Kidney glomerular epithelial cell (primary cell): ENCODE measurements at regions not wholly inside any gene's neighbourhood (a gene's known extent, or its start where the extent isn't known, plus 50 kb on each side); places are given as distances from the start of the nearest gene placed in this dataset.

Experiments used
- DNase-seq: peaks from one replicate; lab custom pipeline; 2025; lab: John Stamatoyannopoulos, UW

DNA sequence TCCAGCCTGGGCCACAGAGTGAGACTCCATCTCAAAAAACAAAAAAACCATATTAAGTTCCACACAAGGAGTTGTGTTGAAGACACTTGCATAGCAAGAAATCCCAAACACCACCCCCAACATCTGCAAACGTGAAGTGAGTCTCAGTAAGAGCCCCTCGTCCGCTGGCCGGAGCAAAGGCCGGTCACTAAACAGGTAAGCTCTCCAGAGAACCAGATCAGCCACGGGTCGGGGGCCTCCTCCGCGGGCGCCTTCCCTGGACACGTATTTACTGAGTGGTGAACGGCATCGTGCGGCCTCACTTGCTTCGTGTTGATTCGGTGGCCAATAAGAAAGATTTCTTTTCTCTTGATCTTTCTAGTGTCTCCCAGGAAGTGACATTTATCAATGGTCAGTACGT is 93.6 kb downstream of the MRPL36 start:
- DNase-seq, result no peak

DNA sequence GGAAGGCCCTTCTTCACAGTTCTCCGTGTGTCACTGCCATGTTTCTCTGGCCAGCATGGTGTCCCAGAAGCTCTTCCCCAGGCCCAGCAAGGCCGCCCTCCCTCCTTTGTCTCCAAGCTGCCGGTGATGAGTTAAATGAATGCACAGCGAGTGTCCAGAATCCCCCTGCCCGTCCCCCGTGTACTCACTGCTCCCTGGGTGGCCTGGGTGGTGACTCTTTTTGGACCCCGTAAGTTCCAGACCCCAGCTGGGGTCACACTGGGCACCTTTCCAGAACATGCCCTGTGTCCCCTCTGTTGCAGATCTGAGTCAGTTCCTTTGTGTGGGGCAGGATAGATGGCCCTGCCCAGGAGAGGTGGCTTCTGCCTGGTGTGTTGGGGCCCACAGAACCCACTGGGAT is 95.0 kb downstream of the MRPL36 start:
- DNase-seq, result no peak

DNA sequence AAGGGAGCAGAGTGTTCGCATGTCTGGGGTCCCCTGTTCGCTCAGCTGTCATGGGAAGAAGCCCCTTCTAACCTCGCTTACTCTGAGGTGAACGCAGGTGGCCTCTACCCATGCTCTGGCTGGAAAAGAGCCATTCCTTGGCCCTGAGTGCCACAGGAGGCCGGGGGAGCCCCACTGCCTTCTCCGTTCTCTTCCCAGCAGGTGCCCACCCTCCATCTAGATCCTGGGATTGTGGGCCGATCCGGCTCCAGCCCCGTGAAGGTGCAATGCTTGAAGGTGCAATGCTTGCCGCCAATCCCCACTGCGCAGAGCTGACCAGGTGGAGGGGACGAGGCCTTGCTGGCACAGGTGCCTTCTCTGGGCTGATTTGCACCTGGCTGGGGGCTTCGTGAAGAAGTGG is 95.4 kb downstream of the MRPL36 start:
- DNase-seq, result no peak

GRCh38 chr5:1703352-1704050 is 96.1 kb downstream of the MRPL36 start:
- no peak for DNase-seq

DNA sequence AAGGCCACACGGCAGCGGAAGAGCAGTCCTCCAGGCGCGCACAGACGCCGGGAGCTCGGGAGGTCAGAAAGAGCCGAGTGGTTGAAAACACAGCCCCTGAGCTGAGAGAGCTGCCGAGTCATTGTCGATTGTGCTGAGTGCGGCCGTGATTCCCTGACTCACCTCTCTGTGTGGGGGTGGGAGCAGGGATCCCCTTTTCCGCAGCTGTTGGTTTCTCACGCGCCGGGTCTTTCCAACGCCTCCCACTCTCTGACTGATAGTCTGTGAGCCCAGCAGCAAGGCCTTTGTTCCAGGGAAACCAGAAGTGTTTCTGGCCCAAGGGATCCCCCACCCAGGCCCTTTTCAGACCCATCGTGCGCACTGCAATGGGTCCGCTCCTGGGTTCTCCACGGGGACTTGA is 97.3 kb downstream of the MRPL36 start:
- DNase-seq, result no peak

DNA sequence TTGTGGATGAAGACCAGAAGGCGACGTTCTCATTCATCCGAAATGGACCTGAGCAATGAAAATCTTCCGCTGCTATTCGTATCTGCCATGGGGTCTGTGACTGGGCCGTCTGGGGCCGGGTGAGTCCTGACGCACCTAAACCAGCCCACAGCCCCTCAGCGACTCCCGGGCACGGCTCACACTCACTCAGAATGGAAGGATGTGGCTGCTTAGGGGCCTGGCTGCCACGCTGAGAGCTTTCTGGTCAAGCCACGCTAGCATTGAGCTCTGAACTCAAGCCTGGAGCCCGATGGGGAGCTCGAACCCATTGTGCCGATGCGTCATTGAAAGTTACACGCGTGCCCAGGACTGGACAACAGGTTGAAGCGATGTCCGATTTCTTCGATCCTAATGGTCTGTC is 97.8 kb downstream of the MRPL36 start:
- DNase-seq, result no peak

DNA sequence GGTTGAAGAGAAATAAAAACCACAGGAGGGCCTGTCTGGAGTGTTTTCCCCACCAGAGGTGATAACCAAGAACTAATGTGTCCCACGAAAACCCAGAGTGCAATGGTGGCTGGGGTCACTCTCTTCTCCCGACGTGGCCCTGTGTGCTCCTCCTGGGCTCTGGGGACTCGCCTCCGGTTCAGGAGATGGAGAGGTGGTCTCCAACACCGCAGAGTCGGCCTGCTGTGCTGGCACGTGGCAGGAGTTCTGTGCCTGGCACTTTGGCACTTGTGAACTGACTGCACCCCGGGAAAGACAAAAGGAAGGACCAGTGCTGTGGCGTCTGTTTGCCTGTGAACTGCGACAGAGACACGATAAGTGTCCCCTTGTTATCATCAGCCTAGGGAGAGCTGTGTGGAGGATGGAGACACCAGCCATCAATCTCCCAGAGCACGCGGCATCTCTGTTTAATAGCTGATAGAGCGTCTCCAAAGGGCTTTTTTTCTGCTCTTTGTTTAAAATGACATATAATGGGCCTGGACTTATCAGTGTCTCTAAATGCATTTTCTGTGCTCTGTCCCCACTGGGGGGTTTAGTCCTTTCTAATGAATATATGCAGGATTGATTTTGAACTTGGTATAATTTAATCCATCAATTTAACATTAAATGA is 98.3 kb downstream of the MRPL36 start:
- DNase-seq, result no peak

DNA sequence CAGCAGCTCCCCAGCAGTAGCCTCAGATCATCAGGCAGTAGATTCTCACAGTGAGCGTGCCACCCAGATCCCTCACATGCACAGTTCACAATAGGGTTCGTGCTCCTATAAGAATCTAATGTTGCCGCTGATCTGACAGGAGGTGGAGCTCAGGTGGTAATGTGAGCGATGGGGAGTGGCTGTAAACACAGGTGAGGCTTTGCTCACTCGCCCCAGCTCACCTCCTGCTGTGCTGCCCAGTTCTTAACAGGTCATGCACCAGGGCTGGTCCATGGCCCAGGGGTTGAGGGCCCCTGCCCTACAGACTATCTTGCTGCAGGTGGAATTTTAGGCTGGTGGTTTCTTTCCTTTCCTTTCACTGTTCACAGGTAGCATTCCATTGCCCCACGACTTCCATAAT is 100.2 kb downstream of the MRPL36 start:
- DNase-seq, result no peak

DNA sequence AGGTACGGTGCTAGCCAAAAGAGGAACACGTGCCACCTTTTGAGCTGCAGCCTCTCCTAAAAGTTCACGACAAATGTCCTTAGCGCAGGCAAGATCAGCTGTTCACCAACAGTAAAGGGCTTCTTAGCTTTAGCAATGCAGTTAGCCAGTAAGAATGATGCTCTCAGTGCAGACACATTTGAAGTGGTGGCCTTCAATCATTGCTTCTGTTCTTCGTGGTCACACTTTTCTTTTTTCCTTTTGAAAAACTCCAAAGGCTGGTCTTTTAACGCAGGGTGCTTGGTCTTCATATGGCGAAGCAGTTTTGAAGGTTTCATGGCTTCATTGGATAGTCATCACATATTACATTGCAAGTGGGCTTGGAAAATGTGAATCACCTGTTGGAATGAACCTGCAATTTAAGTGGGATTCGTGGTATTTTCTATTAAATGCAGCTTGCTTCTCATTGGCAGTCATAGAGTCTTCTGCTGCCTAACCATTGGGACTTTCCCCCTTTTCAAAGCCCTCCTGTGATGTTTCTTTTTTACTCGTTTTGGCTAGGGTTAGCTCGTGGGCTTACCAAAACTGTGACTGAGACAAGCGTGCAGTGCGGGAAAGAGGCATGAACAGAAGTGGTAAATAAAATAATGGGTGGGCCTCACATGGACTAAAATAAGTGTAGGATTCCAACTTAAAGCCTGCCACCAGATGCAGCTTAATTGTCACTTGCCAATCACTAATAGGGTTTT is 100.9 kb downstream of the MRPL36 start:
- no peak for DNase-seq

DNA sequence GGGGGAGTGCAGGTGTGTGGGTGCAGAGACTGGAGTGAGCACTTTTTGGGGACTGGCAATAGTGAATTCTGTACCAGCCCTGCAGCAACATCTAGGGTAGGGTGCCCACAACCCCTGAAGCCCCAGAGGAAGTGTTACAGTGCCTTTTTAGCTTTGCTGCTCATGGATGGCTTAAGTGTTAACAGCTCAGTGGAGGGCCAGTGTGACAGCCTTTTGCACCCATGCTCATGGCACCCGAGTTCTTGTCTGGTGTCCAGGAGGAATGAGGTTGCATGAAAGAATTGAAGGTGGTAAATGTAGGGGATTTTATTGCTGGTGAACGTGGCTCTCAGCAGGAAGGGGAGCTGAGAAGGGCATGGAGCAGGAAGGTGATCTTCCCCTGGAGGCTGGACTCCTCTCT is 107.3 kb downstream of the MRPL36 start:
- no peak for DNase-seq

- no peak for DNase-seq
Observed at GRCh38 chr5:1687301-1687970, 112.2 kb downstream of the MRPL36 start.

DNA sequence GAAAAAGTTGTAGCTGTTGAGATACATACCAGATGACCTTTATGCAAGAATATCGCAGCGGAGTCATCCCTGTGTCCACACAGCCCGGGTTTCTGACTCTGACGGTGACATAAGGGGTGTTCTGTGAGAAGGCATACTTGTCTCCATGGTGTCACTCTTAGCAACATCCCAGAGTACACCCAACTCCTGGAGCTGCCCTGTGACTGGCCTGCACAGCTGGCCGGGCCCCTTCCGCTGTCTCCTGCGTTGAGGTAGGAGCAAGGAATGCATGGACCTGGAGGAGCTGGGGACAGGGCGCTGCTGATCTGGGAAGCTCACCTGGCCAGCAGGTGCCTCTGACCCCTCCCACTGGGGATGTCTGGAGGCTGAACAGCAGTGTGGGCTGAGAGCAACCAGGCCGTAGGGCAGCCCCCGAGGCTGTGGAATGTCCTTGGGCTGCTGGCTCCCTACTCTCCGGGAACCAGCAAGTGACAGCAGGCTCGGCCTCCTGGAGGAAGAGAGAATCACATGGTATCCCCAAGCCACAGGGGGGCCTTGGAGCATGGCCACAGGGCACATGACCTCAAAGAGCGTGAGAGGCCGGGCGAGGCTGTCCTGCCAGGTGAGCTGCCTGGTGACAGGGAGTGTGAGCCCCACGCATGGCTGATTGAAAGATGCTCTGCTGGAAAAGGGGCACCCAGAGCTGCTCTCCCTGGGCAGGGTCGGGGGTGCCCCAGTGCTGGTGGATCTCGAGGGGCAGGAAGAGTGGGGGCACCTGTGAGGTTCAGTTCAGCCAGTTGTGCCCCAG is 113.4 kb downstream of the MRPL36 start:
- no peak for DNase-seq

DNA sequence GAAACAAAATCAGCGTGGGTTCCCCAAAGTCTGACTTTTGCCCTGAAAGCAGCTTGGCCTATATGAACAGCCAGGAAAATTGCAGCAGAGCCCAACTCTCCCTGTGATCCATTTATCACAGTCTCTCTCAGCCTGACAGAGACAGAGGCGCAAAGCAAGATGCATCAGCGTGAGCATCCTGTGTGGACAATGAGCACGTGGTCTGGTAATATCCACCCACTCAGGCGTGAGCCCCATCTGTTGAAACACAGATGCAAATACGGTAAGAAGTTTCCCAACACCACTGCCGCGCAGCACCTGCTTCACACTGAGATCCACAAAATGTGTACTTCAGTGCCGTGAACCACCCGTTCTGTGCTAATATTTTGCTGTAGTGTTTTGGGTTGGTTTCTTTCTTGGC is 114.6 kb downstream of the MRPL36 start:
- DNase-seq, result no peak

GRCh38 chr5:1681955-1682354 is 117.7 kb downstream of the MRPL36 start:
- no peak for DNase-seq

- no peak for DNase-seq
Observed at GRCh38 chr5:1673042-1673677, 126.5 kb downstream of the MRPL36 start.

DNA sequence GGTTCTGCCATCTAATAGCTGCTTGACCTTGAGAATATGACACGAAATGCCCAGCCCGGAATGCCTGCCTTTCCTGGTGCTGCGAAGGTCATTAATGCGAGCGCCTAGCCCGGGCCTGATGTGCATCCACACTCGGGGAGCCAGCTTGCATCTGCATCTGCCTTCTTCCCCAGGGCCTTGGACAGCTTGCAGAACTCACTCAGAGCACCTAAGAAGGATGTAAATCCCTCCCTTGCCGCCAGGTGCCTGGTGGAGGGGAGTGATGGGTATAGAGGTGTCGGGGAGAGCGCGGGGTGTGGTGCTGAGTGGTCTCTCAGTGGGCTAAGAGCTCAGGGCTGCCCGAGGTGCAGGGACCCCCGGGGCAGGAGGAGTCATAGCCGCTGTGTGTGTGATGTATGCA is 127.2 kb downstream of the MRPL36 start:
- DNase-seq, result no peak

DNA sequence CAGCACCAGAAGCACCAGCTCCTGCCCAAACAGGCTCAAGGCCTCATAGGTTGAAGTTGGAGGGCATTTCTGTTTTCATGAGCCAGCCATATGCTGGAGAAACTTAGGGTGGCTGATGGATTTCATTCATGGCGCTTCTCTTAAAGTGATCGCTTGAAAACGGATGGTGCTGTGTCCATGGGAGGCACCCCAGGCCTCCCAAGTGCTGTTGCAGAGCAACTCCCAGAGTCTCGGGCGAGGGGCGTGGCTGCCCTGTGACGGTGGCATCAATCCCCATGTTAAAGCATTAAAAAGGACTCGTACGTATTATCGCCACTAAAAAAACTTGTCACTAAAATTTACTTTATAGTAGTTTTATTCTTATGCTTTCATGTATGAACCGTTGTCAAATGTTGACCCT is 128.3 kb downstream of the MRPL36 start:
- no peak for DNase-seq

DNA sequence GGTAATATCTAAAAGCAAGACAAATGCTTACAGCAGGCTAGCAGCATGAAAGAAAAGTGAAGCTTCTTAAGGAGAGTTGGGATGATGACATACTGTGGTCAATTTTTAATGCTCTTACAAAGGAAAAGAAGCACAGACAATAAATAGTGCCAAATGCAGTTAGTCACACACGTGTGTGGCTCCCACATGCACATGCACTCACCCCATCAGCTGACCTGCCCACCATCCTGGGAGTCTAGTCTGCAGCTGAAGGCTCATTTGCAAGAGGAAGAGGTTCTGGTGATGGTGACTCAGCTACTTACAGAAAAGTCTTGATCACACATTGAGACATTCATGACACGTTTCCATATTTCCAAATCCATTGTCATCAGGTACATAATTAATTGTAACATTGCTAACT is 129.3 kb downstream of the MRPL36 start:
- DNase-seq, result no peak

GRCh38 chr5:1669276-1670155 is 130.1 kb downstream of the MRPL36 start:
- DNase-seq, result no peak

- no peak for DNase-seq
Observed at GRCh38 chr5:1668141-1668721, 131.4 kb downstream of the MRPL36 start.
